ENCODE measurements at regions not wholly inside any gene's neighbourhood (a gene's known extent, or its start where the extent isn't known, plus 50 kb on each side); places are given as distances from the start of the nearest gene placed in this dataset.

DNA sequence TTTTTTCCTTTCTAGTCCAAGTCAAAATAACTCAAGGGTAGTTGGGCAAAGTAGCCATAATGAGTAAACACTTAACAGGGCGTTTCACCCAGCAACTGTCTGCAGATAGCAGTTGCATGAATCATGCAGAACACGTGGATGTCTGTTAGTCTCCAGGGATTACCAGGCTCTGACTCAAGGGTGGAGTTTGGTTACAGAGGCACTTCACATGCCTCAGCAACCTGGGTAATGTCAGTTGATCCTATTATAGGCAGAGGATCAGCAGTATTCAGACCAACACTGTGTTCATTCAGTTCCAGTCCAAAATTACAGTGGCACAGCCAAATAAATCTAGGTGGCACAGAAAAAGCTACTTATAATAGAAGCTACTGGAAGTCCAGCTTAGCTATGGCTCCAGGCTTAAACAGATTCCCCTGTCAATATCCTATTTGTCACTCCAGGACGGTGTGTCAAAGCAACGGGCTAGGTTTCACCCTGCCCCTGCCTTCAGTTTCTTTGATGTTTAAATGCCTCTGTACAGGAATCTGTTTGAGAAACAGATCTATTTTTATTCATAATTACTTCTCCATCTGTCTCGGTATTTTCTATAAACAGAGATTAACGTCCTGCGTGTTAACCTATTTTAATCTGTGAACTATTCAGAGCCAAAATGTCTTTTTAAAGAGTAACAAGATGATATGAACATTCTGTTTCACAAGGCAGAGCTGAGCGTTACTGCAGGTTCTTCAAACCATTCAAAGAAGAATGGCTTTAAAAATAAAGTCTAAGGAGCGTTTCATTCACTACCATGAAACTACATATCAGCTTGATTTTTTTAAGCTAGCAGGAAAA, 162.6 kb upstream of the AKR1E2 start:
- peak; percentile 74 to 97 (median 77) for DNase-seq

DNA sequence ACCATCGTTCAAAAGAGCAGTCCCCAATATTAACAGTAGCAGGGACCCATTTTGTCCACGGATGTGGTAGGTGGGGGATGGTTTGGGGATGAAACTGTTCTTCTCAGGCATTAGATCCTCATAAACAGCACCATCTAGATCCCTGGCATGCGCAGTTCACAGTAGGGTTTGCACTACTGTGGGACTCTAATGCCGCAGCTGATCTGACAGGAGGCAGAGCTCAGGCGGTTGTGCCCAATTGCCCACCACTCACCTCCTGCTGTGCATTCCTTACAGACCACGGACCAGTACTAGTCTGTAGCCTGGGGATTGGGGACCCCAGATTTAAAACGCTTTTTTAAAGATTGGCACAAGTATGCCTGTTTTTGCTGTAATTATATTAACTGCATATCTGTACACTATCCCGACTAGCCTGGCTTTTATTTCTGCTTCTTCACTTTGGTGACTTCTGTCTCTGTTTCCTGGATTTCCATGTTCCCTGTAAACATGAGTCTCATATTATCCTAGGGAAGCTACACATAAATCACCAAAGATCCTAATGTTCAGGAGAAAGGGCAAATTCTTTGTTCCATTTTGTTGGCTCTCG, 163.3 kb upstream of the AKR1E2 start:
- DNase-seq: no peak

DNA sequence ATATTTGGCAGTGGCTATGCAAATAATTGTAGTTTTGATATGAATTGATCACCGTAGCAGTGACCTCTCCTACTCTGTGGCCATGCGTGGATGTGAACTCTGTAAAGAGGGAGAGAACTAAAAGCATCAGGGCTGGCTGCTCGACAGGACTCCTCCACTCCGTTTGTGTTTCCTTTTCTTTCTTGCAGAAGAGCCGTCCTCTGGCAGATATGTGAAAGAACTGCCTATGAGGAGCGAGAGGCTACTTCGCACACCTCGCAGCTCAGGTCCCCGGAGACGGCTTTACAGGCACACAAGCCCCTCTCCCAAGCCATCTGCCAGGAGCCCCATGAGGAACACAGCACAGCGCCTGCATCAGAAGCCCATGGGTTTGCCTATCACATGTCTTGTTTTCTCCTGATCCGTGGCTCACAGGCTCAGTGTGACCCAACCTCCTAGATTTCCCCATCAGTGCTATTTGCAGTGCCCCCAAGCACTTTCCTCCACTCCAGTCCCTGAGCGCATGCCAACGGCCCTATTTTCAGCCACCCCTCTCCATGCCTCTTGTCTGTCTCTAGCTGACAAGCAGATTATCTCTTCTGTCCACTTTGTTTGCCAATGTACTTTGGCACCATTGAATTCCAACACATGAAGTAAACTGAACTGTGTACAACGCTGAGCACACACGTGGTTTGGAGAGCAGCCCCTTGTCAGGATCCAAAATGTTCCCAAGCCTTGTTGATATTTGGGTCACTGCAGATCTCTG, 164.3 kb upstream of the AKR1E2 start:
- peak in 2 of 3 donors; percentile 66 to 68 for DNase-seq

GRCh38 chr10:4658777-4659176, 167.2 kb upstream of the AKR1E2 start:
- DNase-seq: no peak

DNA sequence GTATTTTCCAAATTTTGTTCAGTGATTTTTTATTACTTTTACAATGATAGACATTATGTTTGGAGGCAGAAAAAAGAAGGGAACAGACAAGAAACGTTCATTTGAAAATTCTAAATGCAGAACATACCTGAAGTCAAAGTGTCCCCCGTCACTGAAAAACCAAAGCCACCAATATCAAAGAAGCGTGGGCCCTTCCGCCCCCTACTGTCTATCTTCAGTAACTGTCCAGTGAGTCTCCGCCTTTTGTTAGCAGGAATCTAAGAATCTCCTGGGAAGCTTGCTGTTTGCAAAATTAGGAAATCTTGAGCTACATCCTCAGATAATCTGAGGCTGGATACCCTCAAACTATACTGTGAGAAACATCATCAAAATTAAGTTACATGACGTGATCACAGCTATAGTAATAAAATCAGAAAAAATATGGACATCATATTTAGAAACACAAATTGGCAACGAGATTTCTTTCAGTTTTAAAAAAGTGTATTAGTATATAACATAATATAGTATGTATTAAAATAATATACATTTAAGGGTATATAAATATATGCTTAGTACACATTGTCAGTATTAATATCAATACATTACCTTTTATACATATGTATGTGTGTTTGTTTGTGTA, 169.3 kb upstream of the AKR1E2 start:
- DNase-seq: peak; percentile 59 to 80 (median 68)

DNA sequence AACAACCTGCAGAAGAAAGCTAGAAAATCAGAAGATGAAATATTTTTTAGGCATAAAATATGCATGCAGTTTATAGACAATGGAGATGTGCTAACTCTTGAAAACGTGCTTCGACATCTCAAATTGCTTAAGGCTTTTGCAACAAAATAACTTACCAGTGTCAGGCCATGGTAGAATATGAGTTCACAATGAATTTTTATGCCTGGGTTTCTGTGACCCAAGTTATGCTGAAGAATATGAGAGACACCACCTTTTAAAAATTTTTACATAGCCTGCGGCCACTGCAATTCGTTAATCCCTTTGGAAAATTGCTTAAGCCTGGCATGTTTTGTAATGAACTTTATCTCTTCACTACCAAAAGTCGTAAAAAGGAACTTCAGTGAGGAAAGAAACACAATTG, 170.1 kb upstream of the AKR1E2 start:
- DNase-seq: no peak

DNA sequence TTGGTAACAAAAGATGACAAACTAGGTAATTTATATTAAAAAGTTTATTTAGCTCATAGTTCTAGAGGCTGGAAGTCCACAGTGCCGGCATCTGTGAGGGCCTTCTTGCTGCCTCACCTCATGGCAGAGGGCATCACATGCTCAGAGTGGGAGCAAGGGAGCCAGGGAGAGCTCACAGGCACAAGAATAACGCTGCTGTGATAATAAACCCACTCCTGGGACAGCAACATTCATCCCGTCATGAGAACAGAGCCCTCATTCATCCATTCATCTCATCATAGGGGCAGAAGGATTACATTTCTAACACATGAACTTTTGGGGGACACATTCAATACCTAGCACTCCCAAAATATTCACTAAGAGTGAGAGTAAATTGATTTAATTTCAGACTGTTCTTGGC, 170.6 kb upstream of the AKR1E2 start:
- no peak for DNase-seq

DNA sequence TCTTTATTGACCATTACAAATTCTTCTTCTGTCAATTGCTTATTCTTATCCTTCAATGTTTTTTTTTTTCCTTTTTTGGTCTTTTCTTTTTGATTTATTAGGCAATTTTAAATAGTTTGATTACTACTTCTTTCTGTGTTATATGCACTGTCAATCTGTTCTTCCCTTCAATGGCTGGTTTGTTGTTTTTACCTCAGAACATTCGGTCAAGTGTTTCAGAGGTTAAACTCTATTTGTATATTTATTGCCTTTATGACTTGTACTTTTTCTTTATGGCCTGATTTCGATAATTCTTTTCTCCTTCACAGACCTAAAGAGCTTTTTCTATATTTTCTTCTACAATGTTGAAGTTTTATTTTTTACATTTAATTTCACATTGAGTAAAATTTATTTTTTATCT, 171.5 kb upstream of the AKR1E2 start:
- no peak for DNase-seq

GRCh38 chr10:4653160-4653559, 172.8 kb upstream of the AKR1E2 start:
- DNase-seq: no peak

GRCh38 chr10:4652111-4653010, 173.6 kb upstream of the AKR1E2 start:
- no peak for DNase-seq

DNA sequence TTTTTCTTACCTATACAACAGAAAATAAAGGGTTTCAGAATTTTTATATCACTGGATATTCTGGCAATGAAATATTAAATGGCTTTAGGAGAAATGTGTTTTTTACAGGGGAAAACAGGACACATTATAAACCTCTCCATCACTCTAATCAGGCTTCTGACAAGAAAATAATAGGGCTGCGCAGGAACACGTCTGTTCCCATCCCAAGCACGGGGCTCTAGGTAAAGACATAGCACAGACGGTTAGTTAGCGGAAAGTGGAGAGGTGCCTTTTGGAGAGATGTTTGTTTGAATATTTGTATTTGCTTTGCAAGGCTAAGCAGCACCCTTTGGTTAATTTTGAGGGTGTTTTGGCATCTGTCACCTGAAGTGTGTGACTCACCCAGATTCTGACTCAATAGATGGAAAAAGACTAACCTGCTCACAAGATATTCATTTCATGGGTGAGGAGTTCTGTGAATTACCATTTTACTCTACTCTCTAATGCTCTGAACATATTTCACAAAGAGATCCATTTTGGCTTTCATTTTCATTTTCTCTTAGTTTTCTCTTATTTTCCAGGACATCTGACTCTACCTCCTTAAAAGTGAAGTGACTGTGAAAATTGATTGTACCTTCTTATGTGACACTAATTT, 174.5 kb upstream of the AKR1E2 start:
- DNase-seq: no peak

DNA sequence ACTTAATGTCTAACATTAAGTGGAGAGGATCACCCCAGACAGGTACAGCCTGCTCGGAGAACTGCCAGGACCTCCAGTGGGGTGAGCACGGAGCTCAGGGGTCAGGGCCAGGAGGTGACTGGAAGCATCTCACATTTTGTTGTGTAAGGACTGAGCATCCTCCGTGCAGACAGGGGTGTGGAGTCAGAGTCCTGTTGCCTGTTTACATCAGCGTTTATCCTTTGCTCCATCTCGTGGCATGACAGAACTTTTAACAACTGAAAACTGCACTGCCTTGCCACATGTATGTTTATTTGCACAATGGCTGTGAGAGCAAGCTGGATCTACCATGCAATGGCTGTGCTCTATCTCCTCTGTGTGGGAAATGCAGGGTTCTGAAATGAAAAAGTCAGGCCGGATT, 175.4 kb upstream of the AKR1E2 start:
- peak in 2 of 3 donors; percentile 24 to 56 for DNase-seq

DNA sequence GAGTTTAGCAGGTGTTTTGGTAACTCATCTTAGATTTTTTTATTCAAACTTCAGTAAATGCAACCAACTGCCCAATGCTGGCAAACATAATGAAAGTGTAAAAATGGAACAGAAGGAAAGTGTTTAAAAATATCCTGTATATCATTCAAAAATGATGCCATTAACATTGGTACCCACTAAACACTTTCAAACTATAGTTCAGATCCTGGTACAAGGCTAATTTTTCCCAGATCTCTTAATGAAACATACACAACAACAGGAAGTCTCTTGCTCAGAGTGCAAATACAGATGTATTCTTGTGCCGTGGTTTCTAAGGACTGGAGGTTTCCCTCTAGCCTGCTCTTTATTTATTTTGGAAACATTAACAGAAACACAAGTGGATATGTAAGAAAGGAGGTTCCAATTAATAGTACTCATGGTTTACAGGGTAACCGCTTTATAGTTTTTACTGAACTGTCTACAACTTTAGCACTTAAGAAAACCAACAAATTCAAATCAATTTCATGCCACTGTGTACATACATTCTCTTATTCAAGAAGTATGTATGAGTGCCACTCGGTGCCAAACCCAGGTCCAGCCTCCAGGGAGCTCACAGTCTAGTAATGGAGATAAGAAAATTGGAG, 176.0 kb upstream of the AKR1E2 start:
- peak in 2 of 3 donors; percentile 42 to 75 for DNase-seq

GRCh38 chr10:4649471-4649870, 176.5 kb upstream of the AKR1E2 start:
- DNase-seq: peak in 2 of 3 donors; percentile 21 to 60

DNA sequence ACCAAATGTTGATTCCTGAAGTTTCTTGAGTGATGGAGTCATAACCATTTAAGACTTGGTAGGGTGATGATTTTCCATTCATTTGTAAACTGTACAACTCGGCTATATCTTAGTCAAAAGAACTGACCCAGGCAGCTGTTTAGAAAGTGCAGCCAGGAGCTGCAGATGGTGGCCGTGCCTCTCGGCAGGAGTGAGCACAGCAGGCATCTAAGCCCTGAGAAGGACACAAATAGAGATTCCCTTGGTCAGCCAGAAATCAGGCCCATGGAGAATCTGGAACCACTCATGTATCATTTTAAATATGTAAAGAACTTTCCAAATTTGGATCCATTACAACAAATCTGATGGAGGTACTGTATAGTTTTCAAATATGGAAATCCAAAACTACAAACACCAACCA, 177.0 kb upstream of the AKR1E2 start:
- peak in 2 of 3 donors; percentile 45 to 76 for DNase-seq

- no peak for DNase-seq
Measured at GRCh38 chr10:4647109-4647785, 178.8 kb upstream of the AKR1E2 start.

GRCh38 chr10:4646547-4646946, 179.5 kb upstream of the AKR1E2 start:
- DNase-seq: no peak

DNA sequence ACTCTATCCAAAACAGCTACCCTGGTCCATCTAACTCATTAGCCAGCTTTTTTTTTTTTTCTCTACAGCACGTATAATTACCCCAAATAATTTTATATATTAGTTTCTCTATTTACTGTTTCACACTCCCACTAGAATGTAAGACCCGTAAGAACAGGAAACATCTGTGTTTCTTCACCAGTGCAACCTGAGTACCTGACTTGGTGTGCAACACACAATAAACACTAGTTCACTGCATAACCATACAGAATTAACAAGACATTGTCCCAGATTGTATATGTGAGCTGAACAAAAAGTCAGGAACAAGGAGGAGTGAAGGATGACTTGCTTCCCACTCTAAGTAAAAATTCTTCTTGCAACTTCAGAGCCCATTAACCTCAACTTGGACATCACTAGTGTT, 180.2 kb upstream of the AKR1E2 start:
- no peak for DNase-seq

DNA sequence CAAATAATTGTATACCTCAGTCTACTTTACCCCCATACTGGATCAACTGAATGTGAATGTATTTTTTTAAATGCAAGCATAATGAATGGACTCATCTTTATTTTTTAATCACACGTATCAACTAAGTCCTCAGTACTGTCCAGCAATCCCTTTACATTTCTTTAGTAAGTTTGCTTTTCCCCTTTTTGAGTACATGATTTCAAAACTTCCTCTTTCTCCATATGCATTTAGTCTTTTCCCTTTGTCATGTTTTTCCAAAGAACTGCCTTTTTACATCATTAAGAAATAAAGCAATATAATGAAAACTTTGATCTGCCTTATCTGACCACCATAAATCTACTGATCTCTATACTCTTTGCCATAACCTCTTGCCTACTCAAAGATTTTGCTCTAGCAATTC, 182.5 kb upstream of the AKR1E2 start:
- DNase-seq: no peak

DNA sequence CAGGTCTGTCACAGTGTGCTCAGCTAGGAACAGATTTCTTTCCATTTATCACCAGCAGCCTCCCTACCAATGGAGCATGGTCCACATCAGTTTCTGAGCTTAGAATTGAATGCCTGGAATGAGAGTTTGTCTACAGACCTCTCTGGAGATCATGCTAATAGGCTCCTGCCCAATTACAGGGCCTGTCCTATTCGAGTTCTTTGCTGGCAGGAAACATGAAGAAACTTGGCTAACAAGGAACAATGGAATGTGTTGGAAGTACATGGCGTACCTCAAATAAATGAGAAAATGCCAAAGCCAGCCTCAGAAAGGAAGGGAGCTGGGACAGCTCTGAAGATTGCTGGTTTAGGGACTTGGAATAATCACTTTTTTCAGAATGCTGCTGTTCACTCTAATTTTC, 186.0 kb upstream of the AKR1E2 start:
- DNase-seq: no peak

All from muscle of back (tissue), 3 donors.